ENCODE measurements at regions not wholly inside any gene's neighbourhood (a gene's known extent, or its start where the extent isn't known, plus 50 kb on each side); places are given as distances from the start of the nearest gene placed in this dataset.

- TF ChIP-seq CTCF (IDR thresholded peaks at IDR 0.05; ENCODE audit: poor library complexity) = no peak
- TF ChIP-seq EZH2 (IDR thresholded peaks at IDR 0.05; ENCODE audit: borderline replicate concordance) = no peak
- TF ChIP-seq EZH2phosphoT487 (IDR thresholded peaks at IDR 0.05; ENCODE audit: low read depth, severe bottlenecking, unreplicated experiment) = no peak
Observed at GRCh38 chr10:62924344-62924748, 108.2 kb upstream of the EGR2 start.

Measured in hepatocyte (in vitro differentiated cells).